ENCODE measurements at regions not wholly inside any gene's neighbourhood (a gene's known extent, or its start where the extent isn't known, plus 50 kb on each side); places are given as distances from the start of the nearest gene placed in this dataset.
A peak's percentile ranks its signal among the peaks of the same experiment; 100 is the strongest.
"Not testable (repeated sequence)": the region's sequence is repeated elsewhere in the genome, so short reads cannot be mapped to it uniquely, and the experiment has no call there.

DNA sequence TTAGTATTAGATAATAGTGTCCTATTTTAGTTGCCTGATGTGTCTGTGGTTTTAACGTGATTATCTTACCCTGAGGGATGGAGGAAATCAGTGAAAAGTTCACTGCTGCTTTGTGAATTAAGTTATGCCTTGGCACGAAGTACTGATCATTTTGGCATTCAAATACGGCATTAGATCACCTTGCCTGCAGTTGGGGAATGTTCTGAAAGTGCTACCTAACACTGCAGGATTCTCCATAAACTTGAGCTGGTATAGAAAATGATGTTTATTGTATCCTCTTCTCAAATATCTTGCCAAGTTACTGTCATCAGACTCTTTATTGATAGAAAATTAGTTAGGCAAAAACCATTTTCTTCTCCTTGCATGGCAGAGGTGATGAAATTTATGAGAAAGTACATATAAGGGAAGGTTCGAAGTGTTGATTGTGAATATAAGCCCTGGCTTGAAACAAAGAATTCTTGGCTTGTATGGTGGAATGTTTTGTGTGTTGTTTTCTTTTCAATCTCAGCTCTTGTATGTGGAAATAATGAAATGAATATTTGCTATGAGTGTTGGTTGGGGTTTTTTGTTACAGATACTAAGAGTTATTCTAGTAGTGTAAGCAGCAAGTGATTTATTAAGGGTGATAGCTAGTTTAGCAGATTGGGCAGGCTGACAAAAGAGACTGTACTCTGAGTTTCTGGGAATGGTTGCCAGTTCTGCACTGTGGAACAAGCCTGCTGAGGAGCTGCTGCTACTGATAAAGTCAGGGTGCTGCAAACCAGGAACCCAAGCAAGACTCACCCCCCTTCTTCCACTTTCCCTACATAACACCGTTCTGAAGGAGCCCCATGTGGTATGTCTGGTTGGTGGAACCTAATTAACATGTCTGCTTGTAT lies 448.3 kb downstream of the PCNX1 start:
- H3K36me3 Mint-ChIP-seq: peaks cover 8% of the 10 kb centered on the region
- H3K27ac Mint-ChIP-seq: peak overlapping the region; percentile 61 to 86 (median 85)
- peaks cover 59 to 70% (median 69%) of the 10 kb centered on the region in 3 donors for H3K4me1 Mint-ChIP-seq
- peaks cover 1 to 14% (median 4%) of the 10 kb centered on the region in 3 donors for H3K9me3 Mint-ChIP-seq
- H3K4me3 Mint-ChIP-seq: peak overlapping the region; percentile 39 to 83 (median 66)
- no peaks in the 10 kb centered on the region for H3K27me3 Mint-ChIP-seq

DNA sequence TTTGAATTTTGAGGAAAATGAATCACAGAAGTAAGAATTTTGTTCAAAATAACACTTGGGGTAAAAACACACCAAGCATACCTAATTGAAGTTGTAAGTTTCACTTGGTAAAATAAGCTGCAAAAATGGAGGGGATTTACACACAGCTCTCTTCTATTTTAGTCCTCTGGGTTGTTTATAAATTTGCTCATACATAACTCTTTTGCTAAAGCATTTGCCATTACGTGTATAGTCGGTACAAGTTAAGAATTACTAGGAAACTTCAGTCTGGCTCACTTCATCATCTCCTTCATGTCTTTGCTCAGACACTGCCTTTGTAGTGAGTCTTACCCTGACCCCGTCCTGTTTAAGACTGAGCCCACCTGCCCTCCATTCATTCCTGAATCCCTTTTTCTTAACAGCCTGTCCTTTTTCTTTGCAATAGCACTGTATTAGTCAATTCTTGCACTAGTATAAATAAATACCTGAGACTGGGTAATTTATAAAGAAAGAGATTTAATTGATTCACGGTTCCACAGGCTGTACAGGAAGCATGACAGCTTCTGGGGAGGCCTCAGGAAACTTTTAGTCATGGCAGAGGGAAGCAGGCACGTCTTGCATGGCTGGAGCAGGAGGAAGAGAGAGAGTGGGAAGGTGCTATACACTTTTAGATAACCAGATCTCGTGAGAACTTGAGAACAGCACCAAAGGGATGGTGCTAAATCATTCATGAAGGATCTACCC lies 451.1 kb downstream of the PCNX1 start:
- peaks cover 8% of the 10 kb centered on the region for H3K36me3 Mint-ChIP-seq
- H3K9me3 Mint-ChIP-seq: peaks cover 1 to 14% (median 4%) of the 10 kb centered on the region in 3 donors
- peak overlapping the region; percentile 6 to 83 (median 51) for H3K4me3 Mint-ChIP-seq
- H3K4me1 Mint-ChIP-seq: peaks cover 64 to 74% (median 74%) of the 10 kb centered on the region in 3 donors
- H3K27ac Mint-ChIP-seq: peak overlapping the region; percentile 57 to 98 (median 85)
- no peaks in the 10 kb centered on the region for H3K27me3 Mint-ChIP-seq

DNA sequence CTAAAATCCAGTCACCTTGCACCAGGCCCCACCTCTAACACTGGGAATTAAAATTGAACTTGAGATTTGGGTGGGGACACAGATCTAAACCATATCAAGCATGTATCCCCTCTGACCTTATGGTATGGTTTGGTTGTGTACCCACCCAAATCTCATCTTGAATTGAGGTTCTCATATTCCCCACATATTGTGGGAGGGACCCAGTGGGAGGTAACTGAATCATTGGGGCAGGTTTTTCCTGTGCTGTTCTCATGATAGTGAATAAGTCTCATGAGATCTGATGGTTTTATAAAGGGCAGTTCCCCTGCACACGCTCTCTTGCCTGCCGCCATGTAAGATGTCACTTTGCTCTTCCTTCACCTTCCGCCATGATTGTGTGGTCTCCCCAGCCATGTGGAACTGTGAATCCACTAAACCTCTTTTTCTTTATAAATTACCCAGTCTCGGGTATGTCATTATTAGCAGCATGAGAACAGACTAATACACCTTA lies 451.7 kb downstream of the PCNX1 start:
- not testable (repeated sequence) for H3K36me3 Mint-ChIP-seq, H3K27me3 Mint-ChIP-seq
- peak overlapping the region; percentile 57 to 98 (median 85) for H3K27ac Mint-ChIP-seq
- H3K4me3 Mint-ChIP-seq: peak overlapping the region; percentile 6 to 83 (median 70)
- H3K9me3 Mint-ChIP-seq: peaks cover 1 to 14% (median 4%) of the 10 kb centered on the region in 3 donors
- H3K4me1 Mint-ChIP-seq: peaks cover 67 to 79% (median 79%) of the 10 kb centered on the region in 3 donors

GRCh38 chr14:71359823-71360222 lies 452.6 kb downstream of the PCNX1 start:
- Mint-ChIP-seq H3K27ac (peak overlapping the region; percentile 41 to 85 (median 57)), H3K36me3 (peaks cover 6% of the 10 kb centered on the region), H3K27me3 (no peaks in the 10 kb centered on the region), H3K9me3 (peaks cover 1 to 14% (median 4%) of the 10 kb centered on the region in 3 donors), H3K4me1 (peaks cover 70 to 81% (median 81%) of the 10 kb centered on the region in 3 donors), H3K4me3 (peak overlapping the region; percentile 27 to 83 (median 68))

DNA sequence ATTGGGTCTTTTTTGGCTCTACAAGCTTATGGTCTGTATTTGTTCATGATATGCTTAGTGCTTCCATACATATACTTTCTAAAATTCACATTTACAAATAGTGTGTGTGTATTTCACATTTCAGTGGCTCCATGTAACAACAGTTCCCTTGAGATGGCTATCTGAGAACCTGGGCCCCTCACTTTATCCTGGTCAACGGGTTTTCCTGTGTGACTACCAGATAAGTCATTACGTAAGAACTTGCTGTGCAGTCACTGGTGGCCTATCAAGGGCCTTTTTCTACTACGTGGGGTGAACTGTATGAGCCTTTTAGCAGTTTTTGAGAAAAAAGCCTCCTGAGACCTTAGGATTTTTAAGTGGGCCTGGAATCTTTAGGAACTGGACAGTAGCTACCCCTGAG lies 454.1 kb downstream of the PCNX1 start:
- H3K27me3 Mint-ChIP-seq: no peaks in the 10 kb centered on the region
- H3K4me3 Mint-ChIP-seq: peak overlapping the region; percentile 2 to 83 (median 64)
- peak overlapping the region; percentile 57 to 85 (median 83) for H3K27ac Mint-ChIP-seq
- H3K36me3 Mint-ChIP-seq: peaks cover 6% of the 10 kb centered on the region
- H3K9me3 Mint-ChIP-seq: peaks cover 1 to 14% (median 4%) of the 10 kb centered on the region in 3 donors
- peaks cover 64 to 76% (median 72%) of the 10 kb centered on the region in 3 donors for H3K4me1 Mint-ChIP-seq

DNA sequence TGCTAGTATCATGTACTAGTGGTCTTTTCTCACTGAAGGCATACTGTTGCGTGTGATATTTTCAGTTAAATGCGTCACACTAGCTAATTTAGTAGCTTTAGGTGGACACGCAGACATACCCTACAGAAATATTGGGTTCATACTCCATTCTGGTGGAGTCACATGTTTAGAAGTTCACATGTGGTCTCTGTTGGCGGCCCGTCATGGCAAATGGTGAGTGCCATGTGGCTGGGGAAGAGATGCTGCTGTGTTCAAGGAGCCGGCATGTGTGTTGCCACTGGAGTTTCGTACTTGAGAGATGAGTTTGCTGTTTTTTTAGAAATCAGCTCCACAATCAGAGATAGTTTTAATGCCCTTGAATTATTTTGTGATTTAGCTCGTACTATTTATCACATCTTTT lies 454.6 kb downstream of the PCNX1 start:
- Mint-ChIP-seq H3K9me3 (peaks cover 1 to 14% (median 4%) of the 10 kb centered on the region in 3 donors), H3K27ac (peak overlapping the region; percentile 57 to 85 (median 83)), H3K4me3 (peak overlapping the region in 2 of 4 donors; percentile 21 to 76), H3K4me1 (peaks cover 64 to 75% (median 74%) of the 10 kb centered on the region in 3 donors), H3K27me3 (no peaks in the 10 kb centered on the region), H3K36me3 (peaks cover 6% of the 10 kb centered on the region)

DNA sequence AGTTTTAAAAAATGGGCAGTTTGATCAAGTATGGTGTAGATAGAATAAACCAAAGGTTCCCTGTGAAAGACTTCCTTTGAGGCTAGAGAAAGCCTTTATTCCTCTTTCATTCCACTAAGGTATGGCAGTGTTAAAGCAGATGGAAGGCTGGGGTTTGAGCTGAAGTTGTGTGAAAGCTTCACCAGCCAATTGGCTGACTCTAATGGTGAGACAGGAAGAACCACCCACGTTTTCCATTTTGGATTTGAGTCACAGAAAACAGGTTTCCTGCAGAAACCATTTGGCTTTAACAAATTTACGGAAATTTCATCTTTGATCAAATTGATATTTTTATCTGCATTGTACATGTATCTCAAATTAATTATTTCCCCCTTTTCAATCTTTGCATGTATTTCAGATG lies 455.0 kb downstream of the PCNX1 start:
- no peaks in the 10 kb centered on the region for H3K27me3 Mint-ChIP-seq
- peak overlapping the region; percentile 57 to 97 (median 85) for H3K27ac Mint-ChIP-seq
- H3K9me3 Mint-ChIP-seq: peaks cover 1 to 14% (median 4%) of the 10 kb centered on the region in 3 donors
- H3K36me3 Mint-ChIP-seq: peaks cover 6% of the 10 kb centered on the region
- peak overlapping the region in 2 of 4 donors; percentile 70 to 76 for H3K4me3 Mint-ChIP-seq
- H3K4me1 Mint-ChIP-seq: peaks cover 64 to 74% (median 73%) of the 10 kb centered on the region in 3 donors

GRCh38 chr14:71362920-71363584 lies 455.8 kb downstream of the PCNX1 start:
- Mint-ChIP-seq H3K4me1 (peaks cover 62 to 68% (median 68%) of the 10 kb centered on the region in 3 donors), H3K9me3 (peaks cover 1 to 14% (median 4%) of the 10 kb centered on the region in 3 donors), H3K36me3 (peaks cover 7% of the 10 kb centered on the region), H3K27me3 (no peaks in the 10 kb centered on the region), H3K27ac (peak overlapping the region; percentile 85 to 97 (median 92)), H3K4me3 (peak overlapping the region; percentile 34 to 74 (median 70))

- peak overlapping the region in 3 of 4 donors; percentile 70 to 74 (median 70) for H3K4me3 Mint-ChIP-seq
- peak overlapping the region; percentile 85 to 97 (median 92) for H3K27ac Mint-ChIP-seq
- H3K9me3 Mint-ChIP-seq: peaks cover 0 to 4% (median 1%) of the 10 kb centered on the region in 3 donors
- H3K27me3 Mint-ChIP-seq: no peaks in the 10 kb centered on the region
- H3K4me1 Mint-ChIP-seq: peaks cover 50 to 57% (median 56%) of the 10 kb centered on the region in 3 donors
- peaks cover 2% of the 10 kb centered on the region for H3K36me3 Mint-ChIP-seq
These were observed 457.0 kb downstream of the PCNX1 start for GRCh38 chr14:71363946-71364925.

- Mint-ChIP-seq H3K27ac (peak overlapping the region; percentile 76 to 92 (median 85)), H3K4me3 (peak overlapping the region in 2 of 4 donors; percentile 52 to 76), H3K27me3 (no peaks in the 10 kb centered on the region), H3K4me1 (peaks cover 44 to 49% (median 48%) of the 10 kb centered on the region in 3 donors), H3K9me3 (no peaks in the 10 kb centered on the region), H3K36me3 (peaks cover 2% of the 10 kb centered on the region)
These were observed 458.1 kb downstream of the PCNX1 start for GRCh38 chr14:71365361-71365760.

DNA sequence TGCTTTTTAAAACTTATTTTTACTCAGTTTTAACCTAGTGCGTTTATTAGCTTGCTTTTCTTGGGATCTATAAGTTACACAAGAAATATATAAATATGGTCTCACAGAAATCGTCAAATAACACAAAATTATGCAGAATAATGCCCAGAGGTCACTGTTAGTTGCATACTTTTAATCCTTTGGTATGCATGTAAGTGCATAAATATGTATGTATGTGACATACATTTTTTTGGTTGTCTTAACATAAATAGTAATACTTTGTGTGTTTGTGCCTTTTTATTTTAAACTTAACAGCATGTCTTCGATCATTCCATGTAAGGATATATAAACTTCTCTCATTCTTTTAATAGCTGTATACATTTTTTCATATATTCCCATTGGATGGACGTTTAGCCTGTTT lies 459.6 kb downstream of the PCNX1 start:
- no peaks in the 10 kb centered on the region for H3K27me3 Mint-ChIP-seq
- H3K36me3 Mint-ChIP-seq: peaks cover 2% of the 10 kb centered on the region
- no peak overlapping the region for H3K4me3 Mint-ChIP-seq
- peaks cover 35 to 40% (median 39%) of the 10 kb centered on the region in 3 donors for H3K4me1 Mint-ChIP-seq
- peak overlapping the region in 2 of 3 donors; percentile 39 to 85 for H3K27ac Mint-ChIP-seq
- no peaks in the 10 kb centered on the region for H3K9me3 Mint-ChIP-seq

DNA sequence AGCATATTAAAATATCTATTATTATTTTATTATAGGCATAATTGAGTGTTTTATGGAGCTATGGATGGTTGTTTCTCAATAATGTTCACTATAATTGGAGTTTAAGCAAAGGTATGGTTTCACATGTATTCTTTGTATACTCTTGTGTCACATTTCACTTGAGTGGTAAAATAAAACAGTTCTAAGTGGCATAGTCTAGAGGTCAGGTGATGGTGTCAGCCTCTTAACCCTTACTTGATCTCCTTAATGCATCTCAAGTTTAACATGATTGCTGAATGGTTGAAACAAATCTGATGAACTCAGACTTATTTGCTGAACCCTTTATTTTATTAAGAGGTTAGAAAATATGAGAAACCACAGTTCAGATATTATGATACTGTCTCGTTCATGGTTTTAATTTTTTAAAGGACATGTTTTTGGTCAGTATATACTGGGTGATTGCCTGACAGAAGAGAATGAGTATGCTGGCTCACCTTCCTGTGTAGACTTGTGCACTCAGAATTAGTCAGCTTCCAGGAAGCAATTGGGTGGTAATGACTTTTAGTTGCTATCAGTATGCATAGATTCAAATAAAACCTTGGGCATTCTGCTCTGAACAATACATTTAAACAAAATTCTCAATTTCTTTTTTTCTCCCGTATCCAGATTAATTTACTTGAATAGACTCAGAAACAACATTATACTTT lies 464.6 kb downstream of the PCNX1 start:
- Mint-ChIP-seq H3K27me3 (no peaks in the 10 kb centered on the region), H3K4me3 (no peak overlapping the region), H3K27ac (peak overlapping the region in 2 of 3 donors; percentile 26 to 31)

DNA sequence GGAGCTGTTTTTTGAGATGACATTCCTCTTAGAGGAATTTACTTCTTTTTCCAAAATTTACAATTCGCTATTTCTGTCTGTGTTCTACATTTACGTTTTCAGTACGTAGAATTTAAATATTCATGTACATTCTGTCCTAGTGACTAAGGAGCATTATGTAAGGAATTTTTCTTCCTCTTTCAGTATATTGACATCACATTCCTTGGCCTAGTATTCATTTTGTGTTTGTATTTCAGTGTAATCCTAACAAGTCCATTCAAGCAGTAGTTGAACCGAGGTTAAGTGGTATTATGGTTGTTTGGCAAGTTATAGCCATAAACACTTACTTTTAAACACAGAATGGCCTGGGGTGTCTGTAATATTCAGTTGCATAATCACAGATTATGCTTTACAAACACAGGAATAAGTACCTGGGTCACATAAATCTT lies 465.2 kb downstream of the PCNX1 start:
- H3K4me3 Mint-ChIP-seq: no peak overlapping the region
- H3K27ac Mint-ChIP-seq: peak overlapping the region in 2 of 3 donors; percentile 14 to 31
- no peaks in the 10 kb centered on the region for H3K9me3 Mint-ChIP-seq
- H3K36me3 Mint-ChIP-seq: peaks cover 5% of the 10 kb centered on the region
- no peaks in the 10 kb centered on the region for H3K27me3 Mint-ChIP-seq
- peaks cover 16 to 19% (median 18%) of the 10 kb centered on the region in 3 donors for H3K4me1 Mint-ChIP-seq

More for the DNA sequence above, 464.6 kb downstream of the PCNX1 start:
- peaks cover 5% of the 10 kb centered on the region for H3K36me3 Mint-ChIP-seq
- H3K9me3 Mint-ChIP-seq: no peaks in the 10 kb centered on the region
- peaks cover 18 to 22% (median 19%) of the 10 kb centered on the region in 3 donors for H3K4me1 Mint-ChIP-seq

Data from IgD-negative memory B cell (primary cell).